ENCODE measurements at regions not wholly inside any gene's neighbourhood (a gene's known extent, or its start where the extent isn't known, plus 50 kb on each side); places are given as distances from the start of the nearest gene placed in this dataset.

- intact Hi-C loops (cut with micrococcal nuclease), result no loop called here
These were observed 96.3 kb upstream of the FOXN2 start for GRCh38 chr2:48218169-48218568.

GRCh38 chr2:48219234-48219554, 95.3 kb upstream of the FOXN2 start:
- intact Hi-C loops (cut with micrococcal nuclease), result no loop called here

GRCh38 chr2:48219555-48220436, 94.7 kb upstream of the FOXN2 start:
- intact Hi-C loops (cut with micrococcal nuclease), result no loop called here

GRCh38 chr2:48220501-48220900, 94.0 kb upstream of the FOXN2 start:
- intact Hi-C loops (cut with micrococcal nuclease), result no loop called here

GRCh38 chr2:48221846-48222516, 92.5 kb upstream of the FOXN2 start:
- intact Hi-C loops (cut with micrococcal nuclease), result no loop called here

GRCh38 chr2:48227617-48228344, 86.7 kb upstream of the FOXN2 start:
- intact Hi-C loops (cut with micrococcal nuclease), result no loop called here

- intact Hi-C loops (cut with micrococcal nuclease), result no loop called here
These were observed 86.2 kb upstream of the FOXN2 start for GRCh38 chr2:48228345-48228684.

GRCh38 chr2:48229063-48229462, 85.4 kb upstream of the FOXN2 start:
- intact Hi-C loops (cut with micrococcal nuclease), result no loop called here

- intact Hi-C loops (cut with micrococcal nuclease), result loop anchor here (10.0 kb wide), 1 partner anchor 194 kb away; no protein-coding TSS in a partner anchor
These were observed 83.6 kb upstream of the FOXN2 start for GRCh38 chr2:48230834-48231233.

GRCh38 chr2:48232351-48232750, 82.1 kb upstream of the FOXN2 start:
- intact Hi-C loops (cut with micrococcal nuclease), result loop anchor here (10.0 kb wide), 1 partner anchor 192 kb away; no protein-coding TSS in a partner anchor

GRCh38 chr2:48233005-48233404, 81.5 kb upstream of the FOXN2 start:
- intact Hi-C loops (cut with micrococcal nuclease), result loop anchor here (10.0 kb wide), 1 partner anchor 192 kb away; no protein-coding TSS in a partner anchor

- intact Hi-C loops (cut with micrococcal nuclease), result loop anchor here (10.0 kb wide), 1 partner anchor 191 kb away; no protein-coding TSS in a partner anchor
These were observed 80.7 kb upstream of the FOXN2 start for GRCh38 chr2:48233824-48234223.

- intact Hi-C loops (cut with micrococcal nuclease), result loop anchor here (10.0 kb wide), 1 partner anchor 190 kb away; no protein-coding TSS in a partner anchor
These were observed 79.4 kb upstream of the FOXN2 start for GRCh38 chr2:48235076-48235475.

GRCh38 chr2:48238381-48238780, 76.1 kb upstream of the FOXN2 start:
- intact Hi-C loops (cut with micrococcal nuclease), result loop anchor here (10.0 kb wide), 1 partner anchor 186 kb away; no protein-coding TSS in a partner anchor

GRCh38 chr2:48240912-48241311, 73.6 kb upstream of the FOXN2 start:
- intact Hi-C loops (cut with micrococcal nuclease), result no loop called here

GRCh38 chr2:48247206-48247605, 67.3 kb upstream of the FOXN2 start:
- intact Hi-C loops (cut with micrococcal nuclease), result no loop called here

- intact Hi-C loops (cut with micrococcal nuclease), result no loop called here
These were observed 66.1 kb upstream of the FOXN2 start for GRCh38 chr2:48248251-48248933.

- intact Hi-C loops (cut with micrococcal nuclease), result no loop called here
These were observed 65.5 kb upstream of the FOXN2 start for GRCh38 chr2:48249025-48249424.

GRCh38 chr2:48249631-48250473, 64.6 kb upstream of the FOXN2 start:
- intact Hi-C loops (cut with micrococcal nuclease), result no loop called here

GRCh38 chr2:48250474-48250844, 64.0 kb upstream of the FOXN2 start:
- intact Hi-C loops (cut with micrococcal nuclease), result no loop called here

All from T-helper 2 cell treated with Interferon-gamma antibody and Interleukin-4, amounts not matched to agents 100 ng/mL and 5 ng/mL, for 36 hours (primary cell).